ENCODE measurements at regions not wholly inside any gene's neighbourhood (a gene's known extent, or its start where the extent isn't known, plus 50 kb on each side); places are given as distances from the start of the nearest gene placed in this dataset.

- Histone ChIP-seq H3K27me3 (ENCODE audit: control insufficient read depth, insufficient read depth, low read length) (no peaks in the 10 kb centered on the region), H3K27ac (ENCODE audit: low read length) (no peak overlapping the region), H3K9me3 (ENCODE audit: control insufficient read depth, low read depth, low read length) (no peaks in the 10 kb centered on the region), H3K4me3 (ENCODE audit: low read length) (no peak overlapping the region), H3K36me3 (ENCODE audit: control insufficient read depth, insufficient read depth, low read length) (no peaks in the 10 kb centered on the region), H3K4me1 (ENCODE audit: control insufficient read depth, insufficient read depth, low read length) (no peaks in the 10 kb centered on the region)
- no CpG with 5 or more reads among the region's 1 CpG for WGBS (ENCODE audit: insufficient coverage, low lambda C conversion rate)
- no peak for DNase-seq
These were observed 293.0 kb downstream of the SEC61B start for GRCh38 chr9:99515093-99515492.

- no peaks in the 10 kb centered on the region for H3K36me3 ChIP-seq (ENCODE audit: control insufficient read depth, insufficient read depth, low read length)
- WGBS (ENCODE audit: insufficient coverage, low lambda C conversion rate): 68% methylated on average over 4 of the region's 7 CpGs
- H3K27me3 ChIP-seq (ENCODE audit: control insufficient read depth, insufficient read depth, low read length): no peaks in the 10 kb centered on the region
- no peak overlapping the region for H3K27ac ChIP-seq (ENCODE audit: low read length)
- no peak for DNase-seq
- no peaks in the 10 kb centered on the region for H3K4me1 ChIP-seq (ENCODE audit: control insufficient read depth, insufficient read depth, low read length)
- H3K4me3 ChIP-seq (ENCODE audit: low read length): no peak overlapping the region
- H3K9me3 ChIP-seq (ENCODE audit: control insufficient read depth, low read depth, low read length): no peaks in the 10 kb centered on the region
These were observed 294.0 kb downstream of the SEC61B start for GRCh38 chr9:99515895-99516656.

GRCh38 chr9:99516657-99517049, 294.6 kb downstream of the SEC61B start:
- no peaks in the 10 kb centered on the region for H3K4me1 ChIP-seq (ENCODE audit: control insufficient read depth, insufficient read depth, low read length)
- H3K9me3 ChIP-seq (ENCODE audit: control insufficient read depth, low read depth, low read length): no peaks in the 10 kb centered on the region
- H3K36me3 ChIP-seq (ENCODE audit: control insufficient read depth, insufficient read depth, low read length): no peaks in the 10 kb centered on the region
- no peaks in the 10 kb centered on the region for H3K27me3 ChIP-seq (ENCODE audit: control insufficient read depth, insufficient read depth, low read length)
- H3K4me3 ChIP-seq (ENCODE audit: low read length): no peak overlapping the region
- WGBS (ENCODE audit: insufficient coverage, low lambda C conversion rate): no CpG with 5 or more reads among the region's 1 CpG
- no peak for DNase-seq
- no peak overlapping the region for H3K27ac ChIP-seq (ENCODE audit: low read length)

GRCh38 chr9:99523838-99524237, 297.8 kb upstream of the NR4A3 start:
- no peaks in the 10 kb centered on the region for H3K9me3 ChIP-seq (ENCODE audit: control insufficient read depth, low read depth, low read length)
- no peaks in the 10 kb centered on the region for H3K36me3 ChIP-seq (ENCODE audit: control insufficient read depth, insufficient read depth, low read length)
- H3K27me3 ChIP-seq (ENCODE audit: control insufficient read depth, insufficient read depth, low read length): no peaks in the 10 kb centered on the region
- H3K4me3 ChIP-seq (ENCODE audit: low read length): no peak overlapping the region
- H3K4me1 ChIP-seq (ENCODE audit: control insufficient read depth, insufficient read depth, low read length): no peaks in the 10 kb centered on the region
- no peak for DNase-seq
- WGBS (ENCODE audit: insufficient coverage, low lambda C conversion rate): no CpG with 5 or more reads among the region's 1 CpG
- no peak overlapping the region for H3K27ac ChIP-seq (ENCODE audit: low read length)

DNA sequence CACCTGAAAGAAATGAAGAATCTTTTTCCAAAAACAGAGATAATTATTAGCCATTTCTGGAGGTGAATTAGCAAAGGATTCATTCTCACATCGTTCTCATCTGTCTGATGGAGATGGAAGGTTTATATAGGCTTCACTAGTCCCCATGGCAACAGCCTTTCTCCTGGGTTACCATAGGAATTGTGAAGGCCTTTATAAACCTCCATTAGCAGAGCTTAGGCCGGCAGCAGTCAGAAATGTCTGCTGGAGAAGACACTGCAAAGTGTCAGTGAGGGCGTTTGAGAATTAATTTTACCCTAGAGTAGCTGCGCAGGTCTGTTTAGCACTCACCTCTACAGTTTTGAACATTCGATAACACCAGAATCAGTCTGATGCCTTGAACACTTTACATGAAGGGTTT, 290.4 kb upstream of the NR4A3 start:
- Histone ChIP-seq H3K36me3 (ENCODE audit: control insufficient read depth, insufficient read depth, low read length) (no peaks in the 10 kb centered on the region), H3K27me3 (ENCODE audit: control insufficient read depth, insufficient read depth, low read length) (no peaks in the 10 kb centered on the region), H3K4me1 (ENCODE audit: control insufficient read depth, insufficient read depth, low read length) (no peaks in the 10 kb centered on the region), H3K4me3 (ENCODE audit: low read length) (no peak overlapping the region), H3K9me3 (ENCODE audit: control insufficient read depth, low read depth, low read length) (no peaks in the 10 kb centered on the region), H3K27ac (ENCODE audit: low read length) (no peak overlapping the region)
- WGBS (ENCODE audit: insufficient coverage, low lambda C conversion rate): no CpG with 5 or more reads among the region's 5 CpGs
- DNase-seq: no peak

DNA sequence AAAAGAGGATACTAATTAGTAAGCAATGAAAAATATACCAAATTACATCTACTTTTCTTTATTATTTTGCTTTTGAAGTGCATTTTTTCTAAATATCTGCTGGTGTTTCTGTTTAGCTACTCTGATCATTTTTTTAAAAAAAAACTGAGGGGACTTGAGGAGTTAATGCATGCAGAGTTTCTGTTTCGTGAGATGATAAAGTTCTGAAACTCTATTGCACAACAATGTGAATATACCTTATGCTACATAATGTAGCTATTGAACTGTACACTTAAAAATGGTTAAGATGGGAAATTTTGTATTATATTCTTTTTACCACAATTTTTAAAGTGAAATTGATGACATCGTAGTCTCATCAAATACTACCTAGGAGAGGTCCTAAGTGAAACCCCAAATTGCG, 288.3 kb upstream of the NR4A3 start:
- no peak overlapping the region for H3K4me3 ChIP-seq (ENCODE audit: low read length)
- H3K4me1 ChIP-seq (ENCODE audit: control insufficient read depth, insufficient read depth, low read length): no peaks in the 10 kb centered on the region
- WGBS (ENCODE audit: insufficient coverage, low lambda C conversion rate): 100% methylated on average over 3 of the region's 3 CpGs
- H3K27me3 ChIP-seq (ENCODE audit: control insufficient read depth, insufficient read depth, low read length): no peaks in the 10 kb centered on the region
- no peak for DNase-seq
- H3K36me3 ChIP-seq (ENCODE audit: control insufficient read depth, insufficient read depth, low read length): no peaks in the 10 kb centered on the region
- no peak overlapping the region for H3K27ac ChIP-seq (ENCODE audit: low read length)
- no peaks in the 10 kb centered on the region for H3K9me3 ChIP-seq (ENCODE audit: control insufficient read depth, low read depth, low read length)

GRCh38 chr9:99537996-99538395, 283.7 kb upstream of the NR4A3 start:
- H3K27ac ChIP-seq (ENCODE audit: low read length): no peak overlapping the region
- DNase-seq: no peak
- H3K4me1 ChIP-seq (ENCODE audit: control insufficient read depth, insufficient read depth, low read length): no peaks in the 10 kb centered on the region
- no peaks in the 10 kb centered on the region for H3K27me3 ChIP-seq (ENCODE audit: control insufficient read depth, insufficient read depth, low read length)
- H3K4me3 ChIP-seq (ENCODE audit: low read length): no peak overlapping the region
- H3K9me3 ChIP-seq (ENCODE audit: control insufficient read depth, low read depth, low read length): no peaks in the 10 kb centered on the region
- H3K36me3 ChIP-seq (ENCODE audit: control insufficient read depth, insufficient read depth, low read length): no peaks in the 10 kb centered on the region

- 80% methylated on average over 1 of the region's 2 CpGs for WGBS (ENCODE audit: insufficient coverage, low lambda C conversion rate)
These were observed 277.2 kb upstream of the NR4A3 start for GRCh38 chr9:99544526-99544925.

DNA sequence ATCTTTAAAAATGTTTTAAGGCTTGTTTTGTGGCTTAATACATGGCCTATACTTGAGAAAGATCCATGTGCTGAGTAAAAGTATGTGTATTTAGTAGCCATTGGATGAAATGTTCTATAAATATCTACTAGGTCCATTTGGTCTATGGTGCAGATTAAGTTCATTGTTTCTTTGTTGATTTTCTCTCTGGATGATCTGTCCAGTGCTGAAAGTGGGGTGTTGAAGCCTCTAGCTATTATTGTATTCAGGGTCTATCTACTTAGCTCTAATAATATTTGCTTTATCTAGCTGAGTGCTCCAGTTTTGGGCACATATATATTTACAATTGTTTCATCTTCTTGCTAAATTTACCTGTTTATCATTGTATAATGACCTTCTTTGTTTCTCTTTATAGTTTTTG, 272.2 kb upstream of the NR4A3 start:
- no peaks in the 10 kb centered on the region for H3K36me3 ChIP-seq (ENCODE audit: control insufficient read depth, insufficient read depth, low read length)
- H3K27me3 ChIP-seq (ENCODE audit: control insufficient read depth, insufficient read depth, low read length): no peaks in the 10 kb centered on the region
- no peaks in the 10 kb centered on the region for H3K9me3 ChIP-seq (ENCODE audit: control insufficient read depth, low read depth, low read length)
- H3K4me3 ChIP-seq (ENCODE audit: low read length): no peak overlapping the region
- no peaks in the 10 kb centered on the region for H3K4me1 ChIP-seq (ENCODE audit: control insufficient read depth, insufficient read depth, low read length)
- no peak for DNase-seq
- no peak overlapping the region for H3K27ac ChIP-seq (ENCODE audit: low read length)

More at GRCh38 chr9:99544526-99544925, 277.2 kb upstream of the NR4A3 start:
- Histone ChIP-seq H3K27ac (ENCODE audit: low read length) (no peak overlapping the region), H3K9me3 (ENCODE audit: control insufficient read depth, low read depth, low read length) (no peaks in the 10 kb centered on the region), H3K4me1 (ENCODE audit: control insufficient read depth, insufficient read depth, low read length) (no peaks in the 10 kb centered on the region), H3K4me3 (ENCODE audit: low read length) (no peak overlapping the region), H3K36me3 (ENCODE audit: control insufficient read depth, insufficient read depth, low read length) (no peaks in the 10 kb centered on the region), H3K27me3 (ENCODE audit: control insufficient read depth, insufficient read depth, low read length) (no peaks in the 10 kb centered on the region)
- DNase-seq: no peak

- H3K27me3 ChIP-seq (ENCODE audit: control insufficient read depth, insufficient read depth, low read length): no peaks in the 10 kb centered on the region
- no peak for DNase-seq
- WGBS (ENCODE audit: insufficient coverage, low lambda C conversion rate): 57% methylated on average over 2 of the region's 4 CpGs
- no peaks in the 10 kb centered on the region for H3K4me1 ChIP-seq (ENCODE audit: control insufficient read depth, insufficient read depth, low read length)
- H3K4me3 ChIP-seq (ENCODE audit: low read length): no peak overlapping the region
- H3K9me3 ChIP-seq (ENCODE audit: control insufficient read depth, low read depth, low read length): no peaks in the 10 kb centered on the region
- no peak overlapping the region for H3K27ac ChIP-seq (ENCODE audit: low read length)
- H3K36me3 ChIP-seq (ENCODE audit: control insufficient read depth, insufficient read depth, low read length): no peaks in the 10 kb centered on the region
These were observed 265.9 kb upstream of the NR4A3 start for GRCh38 chr9:99555792-99556191.

DNA sequence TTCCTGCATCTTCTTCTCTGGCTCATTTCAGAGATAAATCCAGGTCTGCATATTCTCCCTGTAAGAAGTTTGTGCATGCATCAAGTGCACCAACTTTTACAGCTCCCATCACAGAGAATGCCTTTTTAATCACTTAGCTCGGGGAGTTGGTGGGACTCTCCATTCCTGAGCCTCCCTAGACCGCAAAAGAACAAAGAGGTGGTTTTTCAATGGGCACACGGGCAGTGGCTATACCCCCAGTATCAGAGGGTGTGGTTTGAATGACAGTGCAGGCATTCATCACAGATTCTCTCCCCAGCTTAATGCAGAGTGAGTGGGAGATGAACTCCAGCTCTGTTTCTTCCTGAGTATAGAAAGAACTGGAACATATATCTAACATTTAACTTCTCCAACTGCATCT, 264.7 kb upstream of the NR4A3 start:
- WGBS (ENCODE audit: insufficient coverage, low lambda C conversion rate): 80% methylated on average over 1 of the region's 3 CpGs
- H3K4me3 ChIP-seq (ENCODE audit: low read length): no peak overlapping the region

More for the DNA sequence above, 264.7 kb upstream of the NR4A3 start:
- no peaks in the 10 kb centered on the region for H3K9me3 ChIP-seq (ENCODE audit: control insufficient read depth, low read depth, low read length)
- H3K4me1 ChIP-seq (ENCODE audit: control insufficient read depth, insufficient read depth, low read length): no peaks in the 10 kb centered on the region
- no peaks in the 10 kb centered on the region for H3K27me3 ChIP-seq (ENCODE audit: control insufficient read depth, insufficient read depth, low read length)
- no peak for DNase-seq
- no peak overlapping the region for H3K27ac ChIP-seq (ENCODE audit: low read length)
- H3K36me3 ChIP-seq (ENCODE audit: control insufficient read depth, insufficient read depth, low read length): no peaks in the 10 kb centered on the region
